PC-3 (cell line): ENCODE measurements at regions not wholly inside any gene's neighbourhood (a gene's known extent, or its start where the extent isn't known, plus 50 kb on each side); places are given as distances from the start of the nearest gene placed in this dataset.

Source experiments
- CTCF ChIP-seq: fragments of 300-600 bp; sonication (generic); conservative IDR thresholded peaks from 2 replicates; pipeline ENCODE4 v1.5.1; 2017; ENCODE audit warnings: antibody characterized with exemption, low read depth, mild to moderate bottlenecking, low read length
- EZH2 ChIP-seq: fragments of 300-600 bp; sonication (generic); IDR thresholded peaks from one replicate; pipeline ENCODE4 v1.6.1; 2017; ENCODE audit warnings: antibody characterized with exemption, mild to moderate bottlenecking, low read length; ENCODE audit not compliant: unreplicated experiment

GRCh38 chr1:106603616-106604015, 452.9 kb upstream of the PRMT6 start:
- no peak for TF ChIP-seq CTCF
- TF ChIP-seq EZH2, result no peak
